ENCODE measurements at regions not wholly inside any gene's neighbourhood (a gene's known extent, or its start where the extent isn't known, plus 50 kb on each side); places are given as distances from the start of the nearest gene placed in this dataset.
"Not testable (repeated sequence)": the region's sequence is repeated elsewhere in the genome, so short reads cannot be mapped to it uniquely, and the experiment has no call there.

- H3K27ac ChIP-seq; DNase-seq (ENCODE audit: extremely low spot score in 2 of 2); H3K4me3 ChIP-seq; H3K36me3 ChIP-seq; intact Hi-C loops (cut with DNase I); H3K27me3 ChIP-seq; H3K4me1 ChIP-seq; H3K9me3 ChIP-seq: not testable (repeated sequence)
These were observed 311.2 kb upstream of the SOX4 start for GRCh38 chr6:21282360-21282759.

GRCh38 chr6:21284166-21284565 lies 309.4 kb upstream of the SOX4 start:
- intact Hi-C loops (cut with DNase I): no loop called here
- TF ChIP-seq POLR2A (IDR thresholded peaks at IDR 0.05) (no peak), CTCF (IDR thresholded peaks at IDR 0.05) (no peak), POLR2AphosphoS5 (IDR thresholded peaks at IDR 0.05; ENCODE audit: insufficient read depth in 1 of 2, low read depth in 1 of 2) (no peak)
- no peaks in the 10 kb centered on the region for H3K27me3 ChIP-seq
- no peak for DNase-seq (ENCODE audit: extremely low spot score in 2 of 2)
- H3K4me1 ChIP-seq: no peaks in the 10 kb centered on the region
- H3K4me3 ChIP-seq: no peak overlapping the region
- H3K36me3 ChIP-seq: no peaks in the 10 kb centered on the region
- H3K9me3 ChIP-seq: no peaks in the 10 kb centered on the region
- H3K27ac ChIP-seq: no peak overlapping the region

GRCh38 chr6:21284706-21285105 lies 308.8 kb upstream of the SOX4 start:
- Histone ChIP-seq H3K36me3 (no peaks in the 10 kb centered on the region), H3K9me3 (no peaks in the 10 kb centered on the region), H3K4me3 (no peak overlapping the region), H3K27ac (no peak overlapping the region), H3K27me3 (no peaks in the 10 kb centered on the region), H3K4me1 (no peaks in the 10 kb centered on the region)
- intact Hi-C loops (cut with DNase I): no loop called here
- DNase-seq (ENCODE audit: extremely low spot score in 2 of 2): no peak
- TF ChIP-seq POLR2A (IDR thresholded peaks at IDR 0.05): no peak
- TF ChIP-seq CTCF (IDR thresholded peaks at IDR 0.05): no peak
- TF ChIP-seq POLR2AphosphoS5 (IDR thresholded peaks at IDR 0.05; ENCODE audit: insufficient read depth in 1 of 2, low read depth in 1 of 2): no peak

- peak in 1 of 2 donors; percentile 47 for DNase-seq (ENCODE audit: extremely low spot score in 2 of 2)
- no peak overlapping the region for H3K4me3 ChIP-seq
- no peaks in the 10 kb centered on the region for H3K4me1 ChIP-seq
- no peak overlapping the region for H3K27ac ChIP-seq
- intact Hi-C loops (cut with DNase I): no loop called here
- H3K9me3 ChIP-seq: no peaks in the 10 kb centered on the region
- no peaks in the 10 kb centered on the region for H3K27me3 ChIP-seq
- no peak for TF ChIP-seq POLR2AphosphoS5 (IDR thresholded peaks at IDR 0.05; ENCODE audit: insufficient read depth in 1 of 2, low read depth in 1 of 2)
- TF ChIP-seq POLR2A (IDR thresholded peaks at IDR 0.05): no peak
- TF ChIP-seq CTCF (IDR thresholded peaks at IDR 0.05): no peak
- no peaks in the 10 kb centered on the region for H3K36me3 ChIP-seq
These were observed 299.4 kb upstream of the SOX4 start for GRCh38 chr6:21294144-21294543.

GRCh38 chr6:21295506-21296240 lies 297.9 kb upstream of the SOX4 start:
- intact Hi-C loops (cut with DNase I): no loop called here
- H3K36me3 ChIP-seq: no peaks in the 10 kb centered on the region
- DNase-seq (ENCODE audit: extremely low spot score in 2 of 2): no peak
- H3K27ac ChIP-seq: peak overlapping the region; percentile 3
- no peak overlapping the region for H3K4me3 ChIP-seq
- TF ChIP-seq CTCF (IDR thresholded peaks at IDR 0.05) (no peak), POLR2A (IDR thresholded peaks at IDR 0.05) (no peak), POLR2AphosphoS5 (IDR thresholded peaks at IDR 0.05; ENCODE audit: insufficient read depth in 1 of 2, low read depth in 1 of 2) (no peak)
- no peaks in the 10 kb centered on the region for H3K9me3 ChIP-seq
- H3K27me3 ChIP-seq: no peaks in the 10 kb centered on the region
- no peaks in the 10 kb centered on the region for H3K4me1 ChIP-seq
